C4-2B (cell line): ENCODE measurements at regions not wholly inside any gene's neighbourhood (a gene's known extent, or its start where the extent isn't known, plus 50 kb on each side); places are given as distances from the start of the nearest gene placed in this dataset.

ENCODE experiments used
- H3K27ac ChIP-seq: fragments of 450-650 bp; 2 replicates; pipeline ENCODE4 v1.5.1; 2017
- ZFX ChIP-seq: fragments of 450-650 bp; IDR thresholded peaks from 2 replicates; pipeline ENCODE4 v1.6.1; 2017
- TF ChIP-seq, protein P1 (sequence below): fragments of 450-650 bp; conservative IDR thresholded peaks from 2 replicates; pipeline ENCODE4 v1.5.1; 2017; ENCODE audit warnings: mild to moderate bottlenecking

DNA sequence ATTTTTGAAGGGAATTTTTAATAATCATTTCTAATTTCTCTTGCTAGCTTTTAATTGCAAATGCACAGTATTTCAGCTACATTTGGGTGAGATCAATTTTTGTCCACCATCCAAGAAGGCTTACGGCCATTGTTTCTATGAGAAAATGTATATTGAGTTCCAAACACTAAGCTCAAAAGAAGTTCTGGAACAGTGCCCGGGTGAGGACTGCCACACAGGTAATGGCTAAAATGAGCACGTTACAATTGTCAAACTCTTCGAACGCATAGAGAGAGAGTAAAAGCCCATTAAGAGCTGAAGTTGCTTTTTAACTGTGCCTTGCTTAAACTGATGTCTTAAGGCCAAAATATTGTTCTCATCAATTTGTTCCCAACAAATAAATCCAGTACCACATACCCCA lies 755.0 kb downstream of the DIAPH3 start:
- no peak for TF ChIP-seq ZFX
- TF ChIP-seq, protein P1, sequence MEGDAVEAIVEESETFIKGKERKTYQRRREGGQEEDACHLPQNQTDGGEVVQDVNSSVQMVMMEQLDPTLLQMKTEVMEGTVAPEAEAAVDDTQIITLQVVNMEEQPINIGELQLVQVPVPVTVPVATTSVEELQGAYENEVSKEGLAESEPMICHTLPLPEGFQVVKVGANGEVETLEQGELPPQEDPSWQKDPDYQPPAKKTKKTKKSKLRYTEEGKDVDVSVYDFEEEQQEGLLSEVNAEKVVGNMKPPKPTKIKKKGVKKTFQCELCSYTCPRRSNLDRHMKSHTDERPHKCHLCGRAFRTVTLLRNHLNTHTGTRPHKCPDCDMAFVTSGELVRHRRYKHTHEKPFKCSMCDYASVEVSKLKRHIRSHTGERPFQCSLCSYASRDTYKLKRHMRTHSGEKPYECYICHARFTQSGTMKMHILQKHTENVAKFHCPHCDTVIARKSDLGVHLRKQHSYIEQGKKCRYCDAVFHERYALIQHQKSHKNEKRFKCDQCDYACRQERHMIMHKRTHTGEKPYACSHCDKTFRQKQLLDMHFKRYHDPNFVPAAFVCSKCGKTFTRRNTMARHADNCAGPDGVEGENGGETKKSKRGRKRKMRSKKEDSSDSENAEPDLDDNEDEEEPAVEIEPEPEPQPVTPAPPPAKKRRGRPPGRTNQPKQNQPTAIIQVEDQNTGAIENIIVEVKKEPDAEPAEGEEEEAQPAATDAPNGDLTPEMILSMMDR, result no peak
- H3K27ac ChIP-seq, result no peak overlapping the region

DNA sequence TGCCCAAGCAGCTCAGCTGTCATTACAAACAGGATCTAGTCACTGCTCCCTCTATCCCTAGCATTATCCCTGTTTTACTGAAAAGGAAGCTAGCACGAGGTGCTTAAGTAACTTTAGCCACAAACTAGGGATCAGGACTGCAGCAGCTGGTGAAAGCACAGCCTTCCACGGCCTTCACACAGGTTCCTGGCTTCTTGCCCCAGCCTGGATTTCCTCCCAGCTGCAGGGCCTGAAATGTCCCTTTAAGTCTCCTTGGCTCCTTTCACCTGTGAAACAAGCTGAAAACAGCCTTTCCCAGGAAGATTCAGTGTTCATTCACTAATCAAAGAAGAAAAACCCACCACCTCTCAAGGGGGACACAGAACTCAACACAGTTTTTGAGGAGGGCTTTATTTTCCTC lies 754.5 kb downstream of the DIAPH3 start:
- TF ChIP-seq, protein P1, result no peak
- TF ChIP-seq ZFX, result no peak
- no peak overlapping the region for H3K27ac ChIP-seq

DNA sequence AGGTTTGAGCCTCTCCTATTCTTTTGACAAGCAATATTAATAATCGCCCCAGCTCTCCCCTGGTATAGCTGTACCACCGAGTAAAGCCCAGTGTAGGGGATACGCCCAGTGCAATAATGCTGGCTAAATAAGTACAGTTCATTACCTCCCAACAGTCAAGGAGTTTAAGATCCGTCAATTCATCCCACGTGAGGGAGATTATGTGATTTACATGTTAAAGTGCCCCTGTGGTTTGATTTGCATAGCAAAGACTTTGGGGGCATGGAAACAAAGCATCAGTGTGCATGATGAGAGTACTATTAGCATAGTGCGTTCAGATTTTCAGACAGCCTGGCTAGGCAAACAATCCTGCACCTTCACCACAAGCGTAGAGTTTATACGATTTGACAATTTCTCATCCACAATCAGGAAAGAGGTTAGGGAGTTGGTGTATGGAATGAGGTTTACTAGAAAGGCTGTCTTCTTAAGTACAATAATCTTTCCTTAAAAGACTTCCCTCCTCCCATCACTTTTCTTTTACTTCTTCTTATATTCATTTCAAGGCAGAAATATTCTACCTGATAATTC lies 754.0 kb downstream of the DIAPH3 start:
- no peak overlapping the region for H3K27ac ChIP-seq

GRCh38 chr13:59413126-59413525 lies 750.6 kb downstream of the DIAPH3 start:
- TF ChIP-seq ZFX, result no peak
- TF ChIP-seq, protein P1, result no peak
- H3K27ac ChIP-seq, result no peak overlapping the region

More for the DNA sequence above, 754.0 kb downstream of the DIAPH3 start:
- TF ChIP-seq ZFX, result no peak
- TF ChIP-seq, protein P1, result no peak

DNA sequence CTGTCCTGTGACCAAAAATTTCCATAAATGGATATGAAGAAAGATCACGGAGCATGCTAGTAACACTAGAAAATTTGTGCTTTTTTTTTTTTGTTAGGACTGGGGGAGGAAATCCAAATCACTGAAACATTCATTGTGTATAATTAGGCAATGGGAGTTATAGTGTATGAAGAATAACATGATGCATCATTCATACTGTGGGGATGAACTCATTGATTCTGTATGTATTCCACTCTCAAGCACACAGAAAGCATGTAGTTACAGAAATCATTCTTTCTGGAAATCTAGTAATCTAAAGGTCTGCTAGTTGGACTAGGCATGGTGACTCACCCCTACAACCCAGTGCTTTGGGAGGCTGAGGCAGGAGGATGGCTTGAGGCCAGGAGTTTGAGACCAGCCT lies 749.7 kb downstream of the DIAPH3 start:
- TF ChIP-seq, protein P1, result no peak
- no peak for TF ChIP-seq ZFX
- H3K27ac ChIP-seq, result no peak overlapping the region

DNA sequence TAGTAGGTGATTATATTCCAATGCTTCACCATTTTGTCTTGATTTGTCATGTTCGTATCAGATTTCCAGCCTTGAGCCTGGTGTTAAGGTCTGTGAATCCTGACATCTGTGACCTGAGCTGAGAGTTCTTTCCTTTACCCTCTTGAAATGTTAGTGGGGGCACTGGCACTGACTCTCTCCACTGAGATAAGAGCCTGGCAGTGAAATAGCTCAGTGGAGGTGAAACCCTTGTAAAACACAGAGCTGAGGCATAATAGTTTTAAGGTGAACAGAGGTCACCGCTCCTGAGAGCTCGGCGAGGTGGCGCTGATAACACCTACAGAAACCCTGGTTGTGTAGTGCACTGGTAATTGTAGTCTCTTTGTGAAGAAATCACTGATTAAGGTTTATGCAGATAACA lies 748.2 kb downstream of the DIAPH3 start:
- TF ChIP-seq ZFX, result no peak
- TF ChIP-seq, protein P1, result no peak
- H3K27ac ChIP-seq, result no peak overlapping the region

GRCh38 chr13:59416561-59416960 lies 747.2 kb downstream of the DIAPH3 start:
- H3K27ac ChIP-seq, result no peak overlapping the region
- TF ChIP-seq ZFX, result no peak
- TF ChIP-seq, protein P1, result no peak
